ENCODE measurements at regions not wholly inside any gene's neighbourhood (a gene's known extent, or its start where the extent isn't known, plus 50 kb on each side); places are given as distances from the start of the nearest gene placed in this dataset.
A peak's percentile ranks its signal among the peaks of the same experiment; 100 is the strongest.

DNA sequence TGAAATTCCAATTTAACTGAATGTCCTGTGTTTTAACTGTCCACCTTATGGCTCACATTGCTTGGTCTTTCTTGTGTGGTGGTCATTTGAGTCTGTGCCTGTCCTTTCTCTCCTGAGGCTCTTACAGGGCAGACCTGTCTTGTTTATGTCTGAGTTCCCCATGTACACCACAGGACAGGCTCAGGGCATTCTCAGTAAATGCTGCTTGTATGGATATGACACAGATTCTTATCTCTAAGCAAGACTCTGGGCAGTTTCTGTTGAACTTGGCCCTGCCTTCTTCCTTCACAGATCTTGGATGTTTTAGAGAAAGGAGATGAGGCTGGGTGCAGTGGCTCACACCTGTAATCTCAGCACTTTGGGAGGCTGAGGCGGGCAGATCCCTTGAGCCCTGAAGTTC is 159.1 kb upstream of the CSF3R start:
- no peak for DNase-seq

DNA sequence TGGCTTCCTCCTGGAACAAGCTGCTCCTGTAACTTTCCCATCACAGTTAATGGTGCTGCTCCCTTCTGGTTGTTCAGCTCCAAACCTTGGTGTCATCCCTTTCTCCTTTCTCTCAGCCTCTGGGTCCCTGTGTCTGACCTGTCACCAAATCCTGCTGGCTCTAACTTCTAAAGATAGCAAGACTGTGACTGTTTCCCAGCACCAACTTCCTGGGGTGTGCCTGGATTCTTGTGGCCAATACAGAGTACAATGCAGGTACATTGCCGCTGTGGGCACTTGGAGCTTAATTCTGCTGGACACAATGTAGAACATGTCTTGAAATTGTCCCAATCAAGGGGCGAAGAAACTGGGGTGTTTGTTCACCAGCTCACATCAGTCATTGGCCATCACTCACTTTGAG is 156.7 kb upstream of the CSF3R start:
- DNase-seq: no peak

- DNase-seq: no peak
Measured at GRCh38 chr1:36638268-36638667, 155.6 kb upstream of the CSF3R start.

- DNase-seq: no peak
Measured at GRCh38 chr1:36636206-36636605, 153.5 kb upstream of the CSF3R start.

GRCh38 chr1:36635284-36635683 is 152.6 kb upstream of the CSF3R start:
- DNase-seq: no peak

DNA sequence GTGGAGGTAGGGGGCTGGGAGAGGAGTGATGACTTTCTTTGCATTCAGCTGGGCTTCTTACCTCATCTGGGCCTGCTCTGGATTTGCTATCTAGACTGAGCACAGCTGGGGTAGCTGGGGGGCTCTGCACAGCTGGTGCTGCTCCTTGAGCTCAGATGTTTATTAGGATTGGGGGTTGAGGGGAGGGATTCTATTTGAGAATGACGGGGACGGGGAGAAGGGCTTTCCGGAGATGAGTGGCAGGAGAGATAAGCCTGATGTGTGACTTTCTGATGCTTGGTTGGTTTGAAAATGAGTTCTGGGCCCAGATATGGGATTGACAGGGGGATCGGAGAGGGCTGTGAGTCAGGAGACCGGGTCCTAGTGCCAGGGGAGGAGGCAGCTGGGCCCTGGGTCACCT is 146.1 kb upstream of the CSF3R start:
- DNase-seq: no peak

- DNase-seq: no peak
Measured at GRCh38 chr1:36626435-36626834, 143.7 kb upstream of the CSF3R start.

DNA sequence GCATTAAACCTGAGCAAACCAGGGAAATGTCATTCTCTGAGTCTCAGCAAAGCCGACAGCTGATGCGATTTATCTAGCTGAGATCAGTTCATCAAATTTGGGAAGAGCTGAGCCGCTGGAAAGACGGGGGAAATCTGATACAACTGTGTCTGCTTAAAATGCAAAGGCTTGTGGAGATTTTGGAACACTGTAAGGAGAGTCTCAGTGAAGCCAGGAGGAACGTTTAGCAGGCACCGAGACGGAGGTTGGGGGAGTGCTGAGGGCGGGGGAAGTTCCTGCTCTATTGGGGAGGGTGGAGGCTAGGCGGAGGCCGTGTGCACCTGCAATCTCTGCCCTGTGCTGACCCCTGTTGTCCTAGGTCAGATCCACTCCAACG is 143.2 kb upstream of the CSF3R start:
- no peak for DNase-seq

DNA sequence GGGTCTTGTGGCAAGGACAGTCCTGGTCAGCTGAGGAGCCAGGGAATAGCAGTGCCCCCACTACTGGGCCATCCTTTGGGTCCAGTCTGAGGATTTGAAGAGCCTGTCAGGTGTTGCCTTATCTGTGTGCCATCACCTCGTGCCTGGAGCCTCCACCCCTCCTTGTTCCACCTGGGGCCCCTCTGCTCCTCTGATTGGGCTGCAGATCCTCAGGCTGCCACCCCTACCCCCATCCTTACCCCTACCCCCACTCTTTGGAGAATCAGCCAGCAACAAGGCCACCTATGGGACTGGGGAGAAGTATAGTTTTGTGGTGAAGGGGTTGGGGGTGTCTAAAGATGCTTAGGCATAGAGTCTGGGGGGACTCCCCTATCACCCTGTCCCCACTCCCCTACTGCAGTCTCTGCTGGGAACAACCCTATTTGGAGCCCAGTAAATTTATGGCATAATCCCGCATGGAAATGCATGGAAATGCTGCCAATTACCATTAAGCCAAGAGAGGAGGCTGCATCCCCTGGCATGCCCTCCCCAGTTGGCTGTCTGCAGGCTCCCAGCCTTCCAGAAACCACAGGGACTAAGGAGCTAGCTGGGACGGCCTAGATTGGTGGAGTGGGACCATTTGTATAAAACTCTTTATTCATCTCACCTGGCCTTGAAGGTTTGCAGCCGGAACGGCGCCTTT is 142.7 kb upstream of the CSF3R start:
- DNase-seq: no peak

GRCh38 chr1:36624466-36624865 is 141.8 kb upstream of the CSF3R start:
- no peak for DNase-seq

DNA sequence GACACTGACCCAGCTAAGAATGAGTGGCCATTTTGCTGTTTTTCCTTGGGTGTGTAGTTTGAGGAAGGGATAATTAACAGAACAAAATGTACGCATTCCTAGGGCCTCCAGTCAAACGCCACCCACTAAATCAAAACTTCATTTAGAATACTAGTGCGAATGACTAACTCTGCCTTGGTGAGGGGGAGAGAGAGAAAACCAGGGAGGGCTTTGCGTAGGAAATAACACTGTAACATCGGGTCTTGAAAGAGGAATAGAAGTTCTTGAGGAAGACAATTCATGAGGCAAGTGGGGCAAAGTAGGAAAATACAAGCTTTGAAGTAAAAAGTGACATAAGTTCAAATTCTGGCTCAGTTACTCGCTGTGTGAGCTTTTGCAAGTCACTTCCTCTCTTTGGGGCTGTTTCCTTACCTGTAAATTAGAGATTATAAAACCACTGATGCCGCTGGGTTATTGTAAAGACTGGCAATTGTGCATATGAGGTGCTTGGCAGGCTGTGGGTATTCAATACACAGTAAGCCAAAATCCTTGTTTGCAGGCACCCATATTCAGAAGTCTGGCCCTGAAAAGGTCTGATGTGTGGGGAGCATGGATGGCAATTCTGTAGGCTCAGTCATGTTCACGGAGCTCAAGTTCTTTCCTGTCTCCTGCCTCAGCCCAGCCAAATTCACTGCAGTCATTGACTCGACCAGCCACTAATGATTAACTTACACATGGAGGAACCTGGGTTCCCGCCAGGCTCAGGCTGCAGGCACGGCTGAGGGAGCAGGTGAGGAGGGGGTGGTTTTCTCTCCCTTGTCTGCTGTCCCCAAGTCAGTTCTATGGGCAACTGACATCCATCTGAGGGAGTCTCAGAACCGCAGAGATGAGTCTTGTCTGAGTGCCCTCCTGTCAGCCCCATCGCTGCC is 140.3 kb upstream of the CSF3R start:
- no peak for DNase-seq

DNA sequence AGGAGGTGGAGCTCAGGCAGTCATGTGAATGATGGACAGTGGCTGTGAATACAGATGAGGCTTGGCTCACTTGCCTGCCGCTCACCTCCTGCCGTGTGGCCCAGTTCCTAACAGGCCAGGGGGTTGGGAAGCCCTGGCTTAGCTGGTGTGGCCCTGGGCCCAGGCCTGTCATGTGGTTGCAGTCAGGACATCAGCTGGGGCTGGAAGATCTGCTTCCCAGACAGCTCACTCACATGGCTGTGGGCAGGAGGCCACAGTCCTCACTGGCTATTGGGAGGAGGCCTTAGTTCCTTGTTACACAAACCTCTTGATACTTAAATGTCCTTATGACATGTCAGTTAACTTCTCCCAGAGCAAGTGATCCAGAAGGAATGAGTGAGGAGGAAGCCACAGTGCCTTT is 138.8 kb upstream of the CSF3R start:
- DNase-seq: no peak

DNA sequence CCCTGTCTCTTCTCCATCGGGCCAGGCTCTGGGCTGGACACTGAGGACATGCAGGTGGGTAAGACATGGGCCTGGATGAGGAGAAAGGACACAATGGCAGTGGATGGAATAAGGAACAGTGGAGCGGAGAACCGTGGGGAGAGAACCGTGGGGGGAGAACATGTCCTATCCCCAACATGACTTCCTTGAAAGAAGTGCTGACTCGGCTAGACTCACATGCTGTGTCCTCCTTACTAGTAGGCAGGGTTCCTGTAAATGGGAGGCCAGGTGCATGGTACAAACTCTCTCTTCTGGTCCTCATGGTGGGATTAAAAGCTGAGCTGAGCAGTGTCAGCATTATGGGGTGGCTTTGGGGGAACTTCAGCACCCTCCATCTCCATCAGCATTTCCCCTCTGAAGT is 137.4 kb upstream of the CSF3R start:
- no peak for DNase-seq

GRCh38 chr1:36614991-36615390 is 132.3 kb upstream of the CSF3R start:
- no peak for DNase-seq

DNA sequence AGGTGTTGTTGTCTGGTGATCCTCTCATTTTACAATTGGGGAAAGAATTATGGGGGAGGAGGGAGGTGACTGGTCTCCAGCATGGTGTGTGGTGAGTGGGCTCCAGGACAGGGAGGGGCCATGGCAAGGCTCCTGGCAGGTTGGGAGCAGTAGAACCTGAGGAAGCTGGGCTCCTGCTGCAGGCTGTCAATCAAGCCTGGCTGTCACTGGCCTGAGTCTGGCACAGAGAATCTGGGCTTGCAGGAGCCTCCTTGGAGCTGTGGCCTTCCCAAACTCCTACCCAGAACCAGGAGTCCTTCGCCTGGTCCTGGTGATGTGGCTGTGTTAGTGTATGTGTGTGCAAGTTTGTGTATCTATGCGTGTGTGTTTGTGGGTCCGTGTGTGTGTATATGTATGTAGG is 131.9 kb upstream of the CSF3R start:
- DNase-seq: no peak

- DNase-seq: no peak
Measured at GRCh38 chr1:36613721-36614120, 131.0 kb upstream of the CSF3R start.

GRCh38 chr1:36612881-36613280 is 130.2 kb upstream of the CSF3R start:
- DNase-seq: no peak

DNA sequence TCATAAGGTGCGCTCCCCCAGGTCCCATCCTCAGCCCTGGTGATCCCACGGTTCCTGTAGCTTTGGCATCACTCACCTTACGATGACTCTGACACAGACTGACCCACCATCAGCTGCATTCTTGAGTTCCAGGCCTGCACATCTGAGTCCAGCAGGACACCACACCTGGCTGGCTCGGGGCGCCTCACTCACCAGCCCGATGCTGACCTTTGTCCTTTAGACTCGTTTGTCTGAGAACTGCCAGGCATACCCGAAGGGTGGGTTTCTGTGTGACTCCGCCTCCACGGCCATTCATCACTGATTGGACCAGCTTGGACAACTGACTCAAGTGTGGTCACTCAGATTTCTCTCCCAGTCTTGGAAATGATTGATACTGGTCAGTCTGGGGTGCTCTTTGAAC is 129.4 kb upstream of the CSF3R start:
- no peak for DNase-seq

GRCh38 chr1:36609241-36610027 is 126.7 kb upstream of the CSF3R start:
- peak; percentile 81 for DNase-seq

DNA sequence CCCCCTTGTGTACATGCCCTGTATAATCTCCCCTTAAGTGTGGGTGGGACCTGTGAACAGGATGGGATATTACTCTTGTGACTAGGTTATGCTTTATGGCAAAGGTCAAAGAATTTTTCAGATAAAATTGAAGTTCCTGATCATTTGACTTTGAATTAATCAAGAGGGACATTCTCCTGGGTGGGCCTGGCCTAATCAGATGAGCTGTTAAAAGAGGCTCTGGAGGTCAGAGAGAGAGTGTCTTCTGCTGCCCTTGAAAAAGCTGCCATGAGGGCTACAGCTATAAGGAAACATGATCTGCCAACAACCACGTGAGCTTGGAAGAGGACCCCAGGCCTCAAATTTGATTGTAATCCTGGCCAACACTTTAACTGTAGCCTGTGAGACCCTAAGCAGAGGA is 125.6 kb upstream of the CSF3R start:
- no peak for DNase-seq

GRCh38 chr1:36607263-36607651 is 124.5 kb upstream of the CSF3R start:
- DNase-seq: no peak

GRCh38 chr1:36606641-36607262 is 124.0 kb upstream of the CSF3R start:
- no peak for DNase-seq

DNA sequence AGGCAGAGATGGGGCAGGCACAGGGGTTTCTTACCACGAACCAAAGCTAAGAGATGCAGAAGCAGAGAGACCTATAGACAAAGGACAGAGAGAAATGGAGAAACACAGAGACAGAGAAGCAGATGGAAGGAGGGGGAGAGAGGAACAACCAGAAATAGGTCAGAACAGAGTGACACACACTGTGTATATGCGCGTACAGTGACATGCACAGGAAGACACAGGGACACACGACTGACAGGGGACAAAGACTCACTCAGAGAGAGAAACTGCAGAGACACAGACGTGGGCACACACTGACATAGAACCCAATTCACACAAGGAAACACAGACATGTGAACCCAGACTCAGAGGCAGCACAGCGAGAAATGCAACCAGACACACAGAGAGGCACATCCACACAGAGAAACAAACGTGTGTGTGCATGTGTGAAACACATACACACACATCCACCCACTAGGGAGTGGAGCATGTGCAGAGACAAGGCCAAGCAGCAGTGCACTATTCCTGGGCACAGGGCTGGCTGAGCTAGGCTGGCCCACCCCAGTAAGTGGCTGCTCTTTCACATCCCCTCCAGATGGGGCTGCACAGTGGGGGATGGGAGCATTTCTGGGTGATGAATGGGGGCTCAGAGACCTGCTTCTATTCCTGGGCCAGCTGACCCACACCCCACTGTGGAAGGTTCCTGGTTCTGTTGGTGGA is 123.4 kb upstream of the CSF3R start:
- DNase-seq: no peak
